SIG-M5 treated with dmso at 0.1 percent for 504 hours (cell line): ENCODE measurements at regions not wholly inside any gene's neighbourhood (a gene's known extent, or its start where the extent isn't known, plus 50 kb on each side); places are given as distances from the start of the nearest gene placed in this dataset.

Source experiments
- DNase-seq: peaks from one replicate; lab custom pipeline; 2025; ENCODE audit not compliant: unreplicated experiment; lab: John Stamatoyannopoulos, UW

- no peak for DNase-seq
Measured at GRCh38 chrX:120819126-120819525, 56.5 kb downstream of the CT47B1 start.

GRCh38 chrX:120813982-120814381, 61.7 kb downstream of the CT47B1 start:
- DNase-seq, result no peak

GRCh38 chrX:120801426-120801825, 74.2 kb downstream of the CT47B1 start:
- no peak for DNase-seq

GRCh38 chrX:120797188-120797851, 78.3 kb downstream of the CT47B1 start:
- no peak for DNase-seq

GRCh38 chrX:120795301-120795700, 80.4 kb downstream of the CT47B1 start:
- no peak for DNase-seq

- DNase-seq, result no peak
Measured at GRCh38 chrX:120794525-120794975, 81.1 kb downstream of the CT47B1 start.

- DNase-seq, result no peak
Measured at GRCh38 chrX:120793098-120793497, 82.6 kb downstream of the CT47B1 start.

GRCh38 chrX:120791013-120791643, 84.5 kb downstream of the CT47B1 start:
- no peak for DNase-seq

GRCh38 chrX:120790552-120790951, 85.1 kb downstream of the CT47B1 start:
- no peak for DNase-seq

GRCh38 chrX:120790118-120790517, 85.5 kb downstream of the CT47B1 start:
- peak; percentile 61 for DNase-seq

- no peak for DNase-seq
Measured at GRCh38 chrX:120781403-120781802, 94.3 kb downstream of the CT47B1 start.

GRCh38 chrX:120775959-120776358, 99.7 kb downstream of the CT47B1 start:
- DNase-seq, result no peak

- no peak for DNase-seq
Measured at GRCh38 chrX:120774606-120775005, 101.1 kb downstream of the CT47B1 start.

GRCh38 chrX:120773801-120774200, 101.9 kb downstream of the CT47B1 start:
- no peak for DNase-seq

GRCh38 chrX:120769576-120770341, 105.9 kb downstream of the CT47B1 start:
- peak; percentile 41 for DNase-seq

GRCh38 chrX:120768681-120769080, 107.0 kb downstream of the CT47B1 start:
- DNase-seq, result no peak

- no peak for DNase-seq
Measured at GRCh38 chrX:120768254-120768653, 107.4 kb downstream of the CT47B1 start.

GRCh38 chrX:120763269-120763668, 112.4 kb downstream of the CT47B1 start:
- DNase-seq, result no peak

GRCh38 chrX:120761810-120762209, 113.9 kb downstream of the CT47B1 start:
- no peak for DNase-seq

- DNase-seq, result no peak
Measured at GRCh38 chrX:120759685-120760084, 116.0 kb downstream of the CT47B1 start.

GRCh38 chrX:120755066-120755846, 120.4 kb downstream of the CT47B1 start:
- no peak for DNase-seq
